GM12878 (cell line): ENCODE measurements at regions not wholly inside any gene's neighbourhood (a gene's known extent, or its start where the extent isn't known, plus 50 kb on each side); places are given as distances from the start of the nearest gene placed in this dataset.

Source experiments
- YY1 ChIP-seq: IDR thresholded peaks from 2 replicates; pipeline ENCODE4 v1.6.1; 2011; ENCODE audit warnings: low read depth, mild to moderate bottlenecking, low read length
- ZBED1 ChIP-seq: IDR thresholded peaks from 2 replicates; pipeline ENCODE4 v1.6.1; 2016; ENCODE audit warnings: borderline replicate concordance
- TF ChIP-seq, protein P1 (sequence below): IDR thresholded peaks from 2 replicates; pipeline ENCODE4 v1.6.1; 2012; ENCODE audit warnings: mild to moderate bottlenecking, low read depth, low read length

DNA sequence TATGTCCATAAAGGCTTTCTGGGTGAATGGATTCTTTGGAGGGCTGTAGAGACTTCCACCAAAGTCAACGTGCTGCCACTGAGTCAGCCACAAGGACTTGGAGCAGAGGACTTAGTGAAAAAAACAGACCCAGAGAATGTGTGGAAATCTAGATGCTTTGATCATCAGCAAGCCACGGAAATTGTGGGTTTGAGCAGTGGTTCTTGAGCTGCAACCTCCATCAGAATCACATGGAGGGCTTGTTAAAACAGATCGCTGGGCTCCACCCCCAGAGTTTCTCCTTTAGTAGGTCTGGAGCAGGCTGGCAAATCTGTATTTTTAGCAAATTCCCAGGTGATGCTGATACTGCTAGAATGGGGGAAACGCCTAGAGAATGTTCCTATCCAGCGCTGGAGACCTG lies 95.3 kb downstream of the RBM43 start:
- TF ChIP-seq YY1 (no peak), ZBED1 (no peak)
- TF ChIP-seq, protein P1, sequence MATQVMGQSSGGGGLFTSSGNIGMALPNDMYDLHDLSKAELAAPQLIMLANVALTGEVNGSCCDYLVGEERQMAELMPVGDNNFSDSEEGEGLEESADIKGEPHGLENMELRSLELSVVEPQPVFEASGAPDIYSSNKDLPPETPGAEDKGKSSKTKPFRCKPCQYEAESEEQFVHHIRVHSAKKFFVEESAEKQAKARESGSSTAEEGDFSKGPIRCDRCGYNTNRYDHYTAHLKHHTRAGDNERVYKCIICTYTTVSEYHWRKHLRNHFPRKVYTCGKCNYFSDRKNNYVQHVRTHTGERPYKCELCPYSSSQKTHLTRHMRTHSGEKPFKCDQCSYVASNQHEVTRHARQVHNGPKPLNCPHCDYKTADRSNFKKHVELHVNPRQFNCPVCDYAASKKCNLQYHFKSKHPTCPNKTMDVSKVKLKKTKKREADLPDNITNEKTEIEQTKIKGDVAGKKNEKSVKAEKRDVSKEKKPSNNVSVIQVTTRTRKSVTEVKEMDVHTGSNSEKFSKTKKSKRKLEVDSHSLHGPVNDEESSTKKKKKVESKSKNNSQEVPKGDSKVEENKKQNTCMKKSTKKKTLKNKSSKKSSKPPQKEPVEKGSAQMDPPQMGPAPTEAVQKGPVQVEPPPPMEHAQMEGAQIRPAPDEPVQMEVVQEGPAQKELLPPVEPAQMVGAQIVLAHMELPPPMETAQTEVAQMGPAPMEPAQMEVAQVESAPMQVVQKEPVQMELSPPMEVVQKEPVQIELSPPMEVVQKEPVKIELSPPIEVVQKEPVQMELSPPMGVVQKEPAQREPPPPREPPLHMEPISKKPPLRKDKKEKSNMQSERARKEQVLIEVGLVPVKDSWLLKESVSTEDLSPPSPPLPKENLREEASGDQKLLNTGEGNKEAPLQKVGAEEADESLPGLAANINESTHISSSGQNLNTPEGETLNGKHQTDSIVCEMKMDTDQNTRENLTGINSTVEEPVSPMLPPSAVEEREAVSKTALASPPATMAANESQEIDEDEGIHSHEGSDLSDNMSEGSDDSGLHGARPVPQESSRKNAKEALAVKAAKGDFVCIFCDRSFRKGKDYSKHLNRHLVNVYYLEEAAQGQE: no peak
